Activated naive CD8-positive, alpha-beta T cell treated with anti-CD3 and anti-CD28 coated beads, Interleukin-2, amount 10 ng/mL, durations not matched to agents 7 days and 5 days (primary cell): ENCODE measurements at regions not wholly inside any gene's neighbourhood (a gene's known extent, or its start where the extent isn't known, plus 50 kb on each side); places are given as distances from the start of the nearest gene placed in this dataset.

ENCODE experiments used
- ATAC-seq: fragments of 150-1000 bp; cut with Tn5 transposase; one replicate; pipeline ENCODE4 v1.10.0; 2021; ENCODE audit warnings: low read depth, moderate library complexity
- POLR2A ChIA-PET: fragments of 350-600 bp; sonication (Branson Sonifier 250); formaldehyde crosslinking; loops from one replicate; lab custom pipeline; 2021; ENCODE audit warnings: antibody characterized with exemption; lab: Charles Lee
- DNase-seq: peaks from one replicate; pipeline ENCODE4 v3.0.0; 2021
- H3K27ac Mint-ChIP-seq: one replicate; pipeline ENCODE4 v1.8.0; 2022; ENCODE audit warnings: mild to moderate bottlenecking, mixed read lengths
- H3K27me3 Mint-ChIP-seq: one replicate; pipeline ENCODE4 v1.8.0; 2022; ENCODE audit warnings: mild to moderate bottlenecking, moderate library complexity, mixed read lengths
- H3K36me3 Mint-ChIP-seq: one replicate; pipeline ENCODE4 v1.8.0; 2021; ENCODE audit warnings: mild to moderate bottlenecking, mixed read lengths
- H3K4me1 Mint-ChIP-seq: one replicate; pipeline ENCODE4 v1.8.0; 2021; ENCODE audit warnings: mixed read lengths
- H3K4me3 Mint-ChIP-seq: one replicate; pipeline ENCODE4 v1.8.0; 2022; ENCODE audit warnings: mild to moderate bottlenecking, moderate library complexity, mixed read lengths
- H3K9me3 Mint-ChIP-seq: one replicate; pipeline ENCODE4 v1.8.0; 2021; ENCODE audit warnings: mixed read lengths

DNA sequence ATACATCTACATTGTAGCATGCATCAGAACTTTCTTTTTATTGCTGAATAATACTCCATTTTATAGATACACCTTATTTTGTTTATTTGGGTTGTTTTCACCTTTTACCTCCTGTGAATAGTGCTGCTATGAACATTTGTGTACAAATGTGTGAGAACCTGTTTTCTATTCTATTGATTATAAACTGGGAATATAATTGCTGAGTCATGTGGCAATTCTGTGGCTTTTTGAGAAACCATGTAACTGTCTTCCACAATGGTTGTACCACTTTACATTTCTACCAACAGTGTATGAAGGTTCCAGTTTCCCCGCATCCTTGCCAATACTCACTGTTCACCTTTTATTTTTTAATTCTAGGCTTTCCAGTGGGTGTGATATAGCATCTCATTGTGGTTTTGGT lies 138.6 kb upstream of the MBL2 start:
- POLR2A ChIA-PET, result no interaction called here
- Mint-ChIP-seq H3K27me3 (no peaks in the 10 kb centered on the region), H3K4me3 (no peak overlapping the region), H3K27ac (no peak overlapping the region), H3K4me1 (no peaks in the 10 kb centered on the region), H3K36me3 (no peaks in the 10 kb centered on the region), H3K9me3 (no peaks in the 10 kb centered on the region)
- ATAC-seq (no peak), DNase-seq (no peak)

DNA sequence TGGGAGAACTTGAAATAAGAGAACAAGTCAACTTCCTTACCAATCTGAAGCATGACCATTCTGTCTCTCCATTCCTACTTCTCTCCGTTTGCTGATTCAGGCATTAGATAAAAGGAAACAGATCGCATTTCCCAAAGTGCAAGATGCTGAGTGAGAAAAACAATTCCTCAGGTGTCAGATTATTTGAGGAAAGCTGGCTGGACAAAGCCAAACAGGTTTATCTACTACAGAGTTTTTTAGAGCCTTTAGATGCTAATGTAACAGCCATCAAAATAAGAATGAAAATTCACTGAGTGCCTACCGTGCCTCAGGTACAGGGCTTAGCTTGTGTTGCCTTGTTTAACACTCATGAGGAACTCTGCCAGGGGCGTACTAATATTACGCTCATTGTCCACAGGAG lies 135.9 kb upstream of the MBL2 start:
- no peaks in the 10 kb centered on the region for H3K27me3 Mint-ChIP-seq
- POLR2A ChIA-PET, result no interaction called here
- no peak for DNase-seq
- ATAC-seq, result no peak
- no peaks in the 10 kb centered on the region for H3K36me3 Mint-ChIP-seq
- peaks cover 2% of the 10 kb centered on the region for H3K9me3 Mint-ChIP-seq
- no peak overlapping the region for H3K4me3 Mint-ChIP-seq
- H3K4me1 Mint-ChIP-seq, result no peaks in the 10 kb centered on the region
- no peak overlapping the region for H3K27ac Mint-ChIP-seq

DNA sequence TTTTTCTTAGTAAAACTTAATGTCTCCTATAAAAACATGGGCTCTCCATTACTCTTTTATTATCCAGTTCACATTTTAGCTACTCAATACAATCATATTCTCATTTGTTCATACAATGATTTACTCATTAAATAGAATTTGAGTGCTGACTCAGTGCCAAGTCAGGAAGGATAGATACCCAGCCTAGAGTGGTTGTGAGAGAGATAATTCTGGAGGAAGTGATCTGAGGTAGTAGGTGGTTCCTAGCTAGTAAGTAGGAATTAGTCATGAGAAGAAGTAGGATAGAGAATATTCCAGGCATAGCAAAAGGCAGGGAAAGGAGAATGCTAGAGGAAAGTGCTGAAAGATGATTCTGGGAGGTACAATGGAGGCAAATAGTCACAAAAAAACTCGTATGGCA lies 133.5 kb upstream of the MBL2 start:
- POLR2A ChIA-PET, result no interaction called here
- no peak overlapping the region for H3K27ac Mint-ChIP-seq
- H3K4me1 Mint-ChIP-seq, result no peaks in the 10 kb centered on the region
- H3K4me3 Mint-ChIP-seq, result no peak overlapping the region
- no peaks in the 10 kb centered on the region for H3K27me3 Mint-ChIP-seq
- DNase-seq (no peak), ATAC-seq (no peak)
- no peaks in the 10 kb centered on the region for H3K36me3 Mint-ChIP-seq
- peaks cover 2% of the 10 kb centered on the region for H3K9me3 Mint-ChIP-seq

DNA sequence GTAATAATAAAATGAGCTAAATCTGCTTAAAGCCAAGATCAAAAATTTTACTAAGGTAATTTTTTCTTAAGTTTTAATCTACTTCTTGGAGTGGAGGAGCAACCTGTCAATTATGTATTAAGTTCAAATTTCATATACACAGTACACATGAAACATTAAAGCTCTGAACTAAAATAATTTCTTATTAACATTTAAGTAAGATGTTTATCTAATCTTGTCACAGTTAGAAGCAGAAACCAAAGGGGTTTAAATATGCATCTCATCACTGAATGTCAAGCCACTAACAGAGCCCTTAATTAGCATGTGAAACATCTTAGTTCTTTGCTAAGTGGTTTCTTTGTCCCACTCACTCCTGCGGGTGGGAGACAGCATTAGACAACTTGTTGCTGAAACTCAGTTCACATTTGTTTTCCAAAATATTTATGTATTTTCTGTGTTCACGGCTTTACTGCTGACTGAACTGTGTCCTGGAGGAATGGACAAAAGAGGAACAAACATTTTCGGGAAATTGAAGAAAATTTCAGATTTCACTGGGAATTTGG lies 130.9 kb upstream of the MBL2 start:
- no peaks in the 10 kb centered on the region for H3K4me1 Mint-ChIP-seq
- DNase-seq, result no peak
- peaks cover 2% of the 10 kb centered on the region for H3K9me3 Mint-ChIP-seq
- H3K27me3 Mint-ChIP-seq, result no peaks in the 10 kb centered on the region
- H3K36me3 Mint-ChIP-seq, result no peaks in the 10 kb centered on the region
- no peak overlapping the region for H3K4me3 Mint-ChIP-seq
- no peak for ATAC-seq
- POLR2A ChIA-PET, result no interaction called here
- no peak overlapping the region for H3K27ac Mint-ChIP-seq

DNA sequence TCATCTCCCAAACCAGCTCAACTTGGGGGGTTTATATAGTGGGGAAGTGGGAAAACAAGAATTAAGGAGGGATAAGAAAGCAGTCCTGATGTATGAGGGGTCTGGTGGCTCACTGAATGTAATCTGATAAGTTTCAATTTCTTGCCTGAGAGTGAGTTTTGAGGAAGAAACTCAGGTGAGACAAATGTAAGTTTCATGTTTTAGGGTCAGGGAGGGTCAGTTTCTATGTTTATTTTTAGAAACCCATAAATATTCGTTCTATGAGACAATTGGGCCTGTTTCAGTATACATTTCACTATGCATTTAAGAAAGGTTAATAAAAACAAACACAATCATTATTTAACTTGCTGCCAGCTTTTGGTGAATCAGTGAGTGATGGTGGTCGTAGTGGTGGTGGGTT lies 128.0 kb upstream of the MBL2 start:
- DNase-seq (no peak), ATAC-seq (no peak)
- no peaks in the 10 kb centered on the region for H3K4me1 Mint-ChIP-seq
- H3K36me3 Mint-ChIP-seq, result no peaks in the 10 kb centered on the region
- no peak overlapping the region for H3K4me3 Mint-ChIP-seq
- no peaks in the 10 kb centered on the region for H3K27me3 Mint-ChIP-seq
- H3K27ac Mint-ChIP-seq, result no peak overlapping the region
- POLR2A ChIA-PET, result no interaction called here
- peaks cover 2% of the 10 kb centered on the region for H3K9me3 Mint-ChIP-seq

DNA sequence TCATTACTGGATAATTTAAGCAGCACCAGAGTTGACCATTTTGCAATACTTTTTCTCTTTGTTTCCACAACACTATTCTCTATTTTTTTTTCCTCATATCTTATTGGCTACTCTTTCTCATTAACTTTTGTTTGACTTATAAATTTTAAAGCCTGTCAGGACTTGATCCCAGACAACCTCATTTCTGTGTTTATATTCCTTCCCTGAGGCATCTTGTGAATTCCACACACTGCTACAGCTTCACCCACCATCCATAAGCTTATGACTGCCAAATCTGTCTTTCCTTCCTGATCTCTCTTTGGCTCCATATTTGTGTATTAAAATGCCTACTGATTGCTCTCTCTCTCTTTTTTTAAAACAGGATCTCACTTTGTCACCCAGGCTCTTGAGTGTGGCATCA lies 124.6 kb upstream of the MBL2 start:
- Mint-ChIP-seq H3K9me3 (no peaks in the 10 kb centered on the region), H3K27me3 (no peaks in the 10 kb centered on the region), H3K4me3 (no peak overlapping the region), H3K27ac (no peak overlapping the region), H3K36me3 (no peaks in the 10 kb centered on the region), H3K4me1 (no peaks in the 10 kb centered on the region)
- DNase-seq, result no peak
- POLR2A ChIA-PET, result no interaction called here
- no peak for ATAC-seq

DNA sequence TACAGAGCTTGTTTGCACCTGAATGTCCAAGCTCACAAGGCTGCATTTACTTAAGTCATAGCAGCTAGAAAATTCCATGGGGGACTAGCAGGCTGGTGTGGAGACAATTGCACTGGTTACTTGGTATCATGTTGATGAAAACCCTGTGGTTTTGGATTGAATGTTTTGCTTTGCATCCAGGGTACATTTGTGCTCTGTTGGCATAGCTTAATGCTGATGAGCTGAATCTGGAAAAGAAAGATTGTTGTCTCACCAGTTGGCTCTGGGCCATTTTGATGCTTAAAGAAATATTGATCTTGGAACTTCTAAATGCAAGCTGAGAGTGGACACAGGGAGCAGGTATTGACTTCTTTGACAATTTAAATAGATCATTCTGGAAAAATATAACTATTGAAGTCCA lies 122.5 kb upstream of the MBL2 start:
- POLR2A ChIA-PET, result no interaction called here
- no peaks in the 10 kb centered on the region for H3K36me3 Mint-ChIP-seq
- H3K4me3 Mint-ChIP-seq, result no peak overlapping the region
- no peak for DNase-seq
- H3K4me1 Mint-ChIP-seq, result no peaks in the 10 kb centered on the region
- H3K27ac Mint-ChIP-seq, result no peak overlapping the region
- no peak for ATAC-seq
- H3K9me3 Mint-ChIP-seq, result no peaks in the 10 kb centered on the region
- no peaks in the 10 kb centered on the region for H3K27me3 Mint-ChIP-seq

DNA sequence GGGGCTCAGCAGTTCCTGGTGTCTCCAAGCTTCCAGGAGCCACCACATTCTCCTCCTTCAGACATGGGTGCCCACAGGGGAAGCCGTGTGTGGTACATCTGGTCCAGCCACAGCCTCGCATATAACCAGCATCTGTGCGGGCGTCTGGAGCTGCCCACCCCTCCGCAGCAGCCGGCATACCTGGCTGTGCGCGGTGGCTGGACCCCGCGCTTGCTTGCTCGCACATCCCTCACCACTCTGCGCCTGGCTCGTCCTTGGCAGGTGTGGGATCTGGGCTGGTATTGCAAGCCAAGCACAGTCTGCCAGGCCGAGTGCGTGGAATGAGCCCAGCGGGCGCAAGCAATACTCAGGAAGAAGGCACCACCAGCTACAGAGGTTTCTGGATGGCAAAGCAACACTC lies 117.7 kb upstream of the MBL2 start:
- Mint-ChIP-seq H3K36me3 (no peaks in the 10 kb centered on the region), H3K9me3 (no peaks in the 10 kb centered on the region), H3K4me1 (no peaks in the 10 kb centered on the region), H3K27ac (no peak overlapping the region), H3K4me3 (no peak overlapping the region), H3K27me3 (no peaks in the 10 kb centered on the region)
- DNase-seq (no peak), ATAC-seq (no peak)
- POLR2A ChIA-PET, result no interaction called here

DNA sequence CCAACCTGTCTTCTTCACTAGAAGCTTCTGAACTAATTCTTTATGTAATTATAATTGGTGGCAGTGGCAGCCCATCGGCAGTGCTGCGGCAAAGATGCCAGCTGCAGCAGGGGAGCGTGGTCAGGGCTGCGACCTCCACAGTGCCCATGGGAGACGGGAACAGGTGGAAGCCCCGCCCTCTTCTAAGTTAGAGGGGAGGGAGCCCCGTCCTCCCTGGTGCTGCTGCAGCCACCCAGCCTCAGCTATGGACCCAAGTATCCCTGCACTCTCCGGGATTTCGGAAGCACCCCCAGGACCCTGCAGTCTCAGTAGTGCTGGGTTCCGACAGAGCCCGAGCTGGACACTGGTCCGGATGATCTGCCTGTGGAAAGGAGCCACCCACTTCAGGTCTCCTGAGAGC lies 117.0 kb upstream of the MBL2 start:
- Mint-ChIP-seq H3K4me3 (no peak overlapping the region), H3K9me3 (no peaks in the 10 kb centered on the region), H3K27me3 (no peaks in the 10 kb centered on the region), H3K4me1 (no peaks in the 10 kb centered on the region), H3K36me3 (no peaks in the 10 kb centered on the region), H3K27ac (no peak overlapping the region)
- ATAC-seq (no peak), DNase-seq (no peak)
- POLR2A ChIA-PET, result no interaction called here

DNA sequence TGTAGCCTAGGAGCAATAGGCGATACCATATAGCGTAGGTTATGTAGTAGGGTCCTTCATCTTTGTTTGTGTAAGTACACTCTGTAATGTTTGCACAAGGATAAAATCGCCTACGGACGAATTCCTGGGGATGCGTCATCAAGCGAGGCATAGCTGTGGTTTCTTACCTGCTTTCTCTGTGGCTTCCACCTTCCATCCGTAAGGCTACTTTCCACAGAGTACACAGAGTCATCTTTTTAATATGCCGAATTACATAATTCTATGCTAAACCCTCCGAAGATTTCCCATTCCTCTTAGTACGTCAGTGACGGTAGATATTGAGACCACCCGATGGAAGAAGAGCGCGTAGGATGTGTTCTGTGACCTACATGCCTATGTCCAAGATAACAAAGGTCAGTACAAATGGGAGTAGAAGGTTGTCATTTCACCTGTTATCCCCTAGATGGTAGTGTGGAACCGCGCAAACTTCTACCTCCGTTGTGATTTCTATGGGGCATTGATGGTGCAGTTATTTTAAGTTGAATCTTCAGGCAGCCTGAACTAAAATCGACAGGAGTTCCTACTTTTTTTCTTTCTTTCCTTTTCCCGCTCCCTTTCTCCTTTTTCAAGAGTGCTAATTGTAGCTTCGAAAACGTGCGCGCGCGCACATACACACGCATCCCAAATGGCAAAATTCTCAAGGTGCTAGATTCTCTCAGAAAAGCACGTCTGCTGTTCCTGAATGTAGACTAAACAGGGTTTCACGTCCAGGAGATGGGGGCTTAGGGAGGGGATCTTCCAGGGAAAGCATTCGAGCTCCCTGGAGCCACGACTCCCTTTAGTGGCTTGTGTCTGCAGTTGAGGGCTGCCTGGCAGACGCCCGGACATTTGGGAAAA lies 111.7 kb upstream of the MBL2 start:
- Mint-ChIP-seq H3K36me3 (no peaks in the 10 kb centered on the region), H3K4me3 (no peak overlapping the region), H3K27me3 (no peaks in the 10 kb centered on the region), H3K27ac (no peak overlapping the region), H3K4me1 (no peaks in the 10 kb centered on the region), H3K9me3 (no peaks in the 10 kb centered on the region)
- DNase-seq (no peak), ATAC-seq (no peak)
- POLR2A ChIA-PET, result no interaction called here

DNA sequence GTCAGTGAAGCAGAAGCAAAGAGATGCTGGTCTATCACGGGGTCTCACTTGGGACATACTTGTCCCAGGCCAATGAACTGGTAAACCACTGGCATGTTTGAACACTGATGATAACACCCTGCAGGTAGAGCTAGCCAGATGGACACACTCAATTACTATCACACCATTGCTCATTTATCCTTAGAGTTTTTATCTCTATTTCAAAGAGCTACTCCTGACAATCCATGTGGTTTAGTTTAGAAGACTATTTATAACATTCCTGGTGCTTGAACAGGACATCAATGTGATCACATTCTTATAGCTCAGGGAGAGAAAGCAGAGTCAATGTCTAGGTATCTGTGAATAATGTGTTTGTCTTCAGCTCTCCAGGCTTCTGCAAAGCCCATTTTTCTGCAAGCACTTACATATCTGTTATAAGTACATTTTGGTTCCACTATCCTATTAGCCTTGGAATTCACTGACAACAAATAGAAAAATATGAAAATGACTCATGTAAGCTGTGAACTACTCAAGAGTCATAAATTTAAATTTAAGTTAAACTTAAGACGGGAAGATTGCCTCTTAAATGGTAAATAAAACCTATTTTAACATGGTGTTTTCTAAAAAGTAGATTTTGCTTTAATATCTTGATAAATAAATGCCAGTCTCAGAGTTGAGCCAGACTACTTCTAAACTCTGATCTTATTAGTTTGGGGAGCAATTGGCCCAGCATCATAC lies 106.7 kb upstream of the MBL2 start:
- POLR2A ChIA-PET, result no interaction called here
- no peaks in the 10 kb centered on the region for H3K4me1 Mint-ChIP-seq
- no peak overlapping the region for H3K27ac Mint-ChIP-seq
- no peaks in the 10 kb centered on the region for H3K36me3 Mint-ChIP-seq
- no peak for DNase-seq
- H3K4me3 Mint-ChIP-seq, result no peak overlapping the region
- H3K27me3 Mint-ChIP-seq, result no peaks in the 10 kb centered on the region
- ATAC-seq, result no peak
- H3K9me3 Mint-ChIP-seq, result no peaks in the 10 kb centered on the region

DNA sequence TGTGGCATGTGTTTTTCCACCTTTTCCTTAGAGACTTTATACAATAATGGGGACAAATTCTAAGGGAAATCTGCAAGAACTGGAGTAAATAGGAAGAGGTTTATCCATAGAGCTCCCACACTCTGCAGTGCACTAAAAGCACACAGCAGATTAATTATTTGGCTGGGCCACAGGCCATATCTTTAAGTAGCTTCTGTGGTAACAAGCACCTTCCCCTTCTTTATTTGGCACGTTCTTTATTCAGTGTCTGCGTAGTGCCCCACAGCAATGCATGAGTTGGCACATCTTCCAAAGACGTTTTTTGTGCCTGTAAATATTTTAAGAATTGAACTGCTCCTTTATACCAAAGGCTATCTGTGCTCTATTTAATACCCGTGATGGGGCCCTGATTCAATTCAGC lies 104.9 kb upstream of the MBL2 start:
- ATAC-seq (no peak), DNase-seq (no peak)
- Mint-ChIP-seq H3K4me1 (no peaks in the 10 kb centered on the region), H3K4me3 (no peak overlapping the region), H3K36me3 (no peaks in the 10 kb centered on the region), H3K27ac (no peak overlapping the region), H3K27me3 (no peaks in the 10 kb centered on the region), H3K9me3 (no peaks in the 10 kb centered on the region)
- POLR2A ChIA-PET, result no interaction called here

DNA sequence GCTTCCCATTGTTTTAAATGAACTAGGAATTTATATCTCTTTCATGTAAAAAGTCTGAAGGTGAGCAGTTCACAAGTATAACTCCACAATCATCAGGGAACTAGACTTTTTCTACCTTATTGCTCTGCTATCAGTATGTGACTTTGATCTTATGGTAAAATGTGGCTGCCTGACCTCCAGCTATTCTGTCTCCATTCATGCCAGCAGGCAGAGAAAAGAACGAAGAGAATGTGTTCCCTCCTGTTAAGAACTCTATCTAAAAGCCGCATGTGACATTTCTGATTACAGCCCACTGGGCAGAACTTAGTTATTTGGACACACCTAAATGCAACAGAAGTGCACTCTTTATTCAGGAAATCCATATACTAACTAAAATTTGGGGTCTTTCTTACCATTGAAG lies 102.8 kb upstream of the MBL2 start:
- H3K4me1 Mint-ChIP-seq, result no peaks in the 10 kb centered on the region
- ATAC-seq (no peak), DNase-seq (no peak)
- H3K9me3 Mint-ChIP-seq, result peaks cover 1% of the 10 kb centered on the region
- no peaks in the 10 kb centered on the region for H3K36me3 Mint-ChIP-seq
- H3K27ac Mint-ChIP-seq, result no peak overlapping the region
- no peak overlapping the region for H3K4me3 Mint-ChIP-seq
- POLR2A ChIA-PET, result no interaction called here
- no peaks in the 10 kb centered on the region for H3K27me3 Mint-ChIP-seq

DNA sequence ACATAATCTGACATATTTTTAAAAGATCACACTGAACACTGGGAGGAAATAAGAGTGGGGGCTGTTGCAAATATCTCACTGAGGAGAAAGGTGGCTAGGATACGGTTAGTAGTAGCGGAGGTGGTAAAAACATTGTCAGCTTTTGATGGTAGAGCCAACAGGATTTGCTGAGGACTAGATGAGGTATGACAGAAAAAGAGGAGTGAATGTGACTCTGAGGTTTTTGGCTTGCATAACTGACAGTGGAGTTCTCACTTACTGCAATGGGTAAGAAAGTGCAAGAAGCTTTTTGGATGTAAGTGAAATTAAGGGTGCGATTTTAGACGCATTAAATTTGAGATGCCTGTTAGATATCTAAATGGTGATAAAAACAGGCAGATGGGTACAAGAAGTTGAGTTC lies 102.0 kb upstream of the MBL2 start:
- POLR2A ChIA-PET, result no interaction called here
- H3K4me3 Mint-ChIP-seq, result no peak overlapping the region
- H3K9me3 Mint-ChIP-seq, result peaks cover 1% of the 10 kb centered on the region
- DNase-seq (no peak), ATAC-seq (no peak)
- no peaks in the 10 kb centered on the region for H3K36me3 Mint-ChIP-seq
- no peak overlapping the region for H3K27ac Mint-ChIP-seq
- H3K4me1 Mint-ChIP-seq, result no peaks in the 10 kb centered on the region
- no peaks in the 10 kb centered on the region for H3K27me3 Mint-ChIP-seq
